Panc1 (cell line): ENCODE measurements at regions not wholly inside any gene's neighbourhood (a gene's known extent, or its start where the extent isn't known, plus 50 kb on each side); places are given as distances from the start of the nearest gene placed in this dataset.

ENCODE experiments used
- POLR2AphosphoS5 ChIP-seq: IDR thresholded peaks from 2 replicates; pipeline ENCODE4 v1.6.1; 2012; ENCODE audit warnings: mild to moderate bottlenecking, low read depth, low read length, moderate library complexity
- SIN3A ChIP-seq: IDR thresholded peaks from 2 replicates; pipeline ENCODE4 v1.6.1; 2012; ENCODE audit warnings: low read depth, mild to moderate bottlenecking, low read length, moderate library complexity, borderline replicate concordance; ENCODE audit not compliant: insufficient read depth
- TCF7L2 ChIP-seq: IDR thresholded peaks from 2 replicates; pipeline ENCODE4 v1.6.1; 2011; ENCODE audit warnings: mild to moderate bottlenecking, low read depth, low read length, inconsistent platforms
- TF ChIP-seq, protein P1 (sequence below): fragments of 450-650 bp; IDR thresholded peaks from 2 replicates; pipeline ENCODE4 v1.5.1; 2017; ENCODE audit warnings: mild to moderate bottlenecking
- TF ChIP-seq, protein P2 (sequence below), 2 experiments: IDR thresholded peaks; 2 replicates each; pipeline ENCODE4 v1.6.1; 2011 to 2012; ENCODE audit warnings: low read depth in 2 of 2, control low read depth in 1 of 2, low read length in 1 of 2, mild to moderate bottlenecking in 1 of 2, moderate library complexity in 1 of 2; ENCODE audit not compliant: insufficient read depth in 1 of 2

DNA sequence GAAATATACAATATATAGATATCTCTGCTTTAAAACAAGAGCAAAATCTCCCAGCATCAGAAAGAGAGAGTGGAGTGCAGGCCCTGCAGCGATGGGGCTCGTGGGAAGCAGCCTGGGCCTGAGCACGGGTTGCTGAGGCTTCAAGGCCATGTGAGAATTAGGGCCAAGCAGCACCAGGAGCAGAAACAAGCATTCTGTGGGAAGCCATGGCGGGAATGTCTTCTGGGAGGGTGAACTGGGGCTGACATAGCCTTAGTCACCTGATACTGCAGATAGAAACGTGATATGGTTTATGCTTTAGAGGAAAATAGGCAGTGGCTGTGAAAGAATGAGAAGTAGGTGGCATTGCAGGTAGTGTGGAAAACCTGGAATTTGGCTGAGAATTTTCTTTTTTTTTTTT is 472.3 kb downstream of the IRS2 start:
- TF ChIP-seq, protein P1, sequence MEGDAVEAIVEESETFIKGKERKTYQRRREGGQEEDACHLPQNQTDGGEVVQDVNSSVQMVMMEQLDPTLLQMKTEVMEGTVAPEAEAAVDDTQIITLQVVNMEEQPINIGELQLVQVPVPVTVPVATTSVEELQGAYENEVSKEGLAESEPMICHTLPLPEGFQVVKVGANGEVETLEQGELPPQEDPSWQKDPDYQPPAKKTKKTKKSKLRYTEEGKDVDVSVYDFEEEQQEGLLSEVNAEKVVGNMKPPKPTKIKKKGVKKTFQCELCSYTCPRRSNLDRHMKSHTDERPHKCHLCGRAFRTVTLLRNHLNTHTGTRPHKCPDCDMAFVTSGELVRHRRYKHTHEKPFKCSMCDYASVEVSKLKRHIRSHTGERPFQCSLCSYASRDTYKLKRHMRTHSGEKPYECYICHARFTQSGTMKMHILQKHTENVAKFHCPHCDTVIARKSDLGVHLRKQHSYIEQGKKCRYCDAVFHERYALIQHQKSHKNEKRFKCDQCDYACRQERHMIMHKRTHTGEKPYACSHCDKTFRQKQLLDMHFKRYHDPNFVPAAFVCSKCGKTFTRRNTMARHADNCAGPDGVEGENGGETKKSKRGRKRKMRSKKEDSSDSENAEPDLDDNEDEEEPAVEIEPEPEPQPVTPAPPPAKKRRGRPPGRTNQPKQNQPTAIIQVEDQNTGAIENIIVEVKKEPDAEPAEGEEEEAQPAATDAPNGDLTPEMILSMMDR = no peak
- TF ChIP-seq POLR2AphosphoS5 (no peak), SIN3A (no peak), TCF7L2 (no peak)
- TF ChIP-seq, protein P2, sequence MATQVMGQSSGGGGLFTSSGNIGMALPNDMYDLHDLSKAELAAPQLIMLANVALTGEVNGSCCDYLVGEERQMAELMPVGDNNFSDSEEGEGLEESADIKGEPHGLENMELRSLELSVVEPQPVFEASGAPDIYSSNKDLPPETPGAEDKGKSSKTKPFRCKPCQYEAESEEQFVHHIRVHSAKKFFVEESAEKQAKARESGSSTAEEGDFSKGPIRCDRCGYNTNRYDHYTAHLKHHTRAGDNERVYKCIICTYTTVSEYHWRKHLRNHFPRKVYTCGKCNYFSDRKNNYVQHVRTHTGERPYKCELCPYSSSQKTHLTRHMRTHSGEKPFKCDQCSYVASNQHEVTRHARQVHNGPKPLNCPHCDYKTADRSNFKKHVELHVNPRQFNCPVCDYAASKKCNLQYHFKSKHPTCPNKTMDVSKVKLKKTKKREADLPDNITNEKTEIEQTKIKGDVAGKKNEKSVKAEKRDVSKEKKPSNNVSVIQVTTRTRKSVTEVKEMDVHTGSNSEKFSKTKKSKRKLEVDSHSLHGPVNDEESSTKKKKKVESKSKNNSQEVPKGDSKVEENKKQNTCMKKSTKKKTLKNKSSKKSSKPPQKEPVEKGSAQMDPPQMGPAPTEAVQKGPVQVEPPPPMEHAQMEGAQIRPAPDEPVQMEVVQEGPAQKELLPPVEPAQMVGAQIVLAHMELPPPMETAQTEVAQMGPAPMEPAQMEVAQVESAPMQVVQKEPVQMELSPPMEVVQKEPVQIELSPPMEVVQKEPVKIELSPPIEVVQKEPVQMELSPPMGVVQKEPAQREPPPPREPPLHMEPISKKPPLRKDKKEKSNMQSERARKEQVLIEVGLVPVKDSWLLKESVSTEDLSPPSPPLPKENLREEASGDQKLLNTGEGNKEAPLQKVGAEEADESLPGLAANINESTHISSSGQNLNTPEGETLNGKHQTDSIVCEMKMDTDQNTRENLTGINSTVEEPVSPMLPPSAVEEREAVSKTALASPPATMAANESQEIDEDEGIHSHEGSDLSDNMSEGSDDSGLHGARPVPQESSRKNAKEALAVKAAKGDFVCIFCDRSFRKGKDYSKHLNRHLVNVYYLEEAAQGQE (IDR thresholded peaks at IDR 0.05; ENCODE audit: insufficient read depth in 1 of 2, low read depth in 2 of 2, low read length in 1 of 2) = no peak
